HG02623 (cell line): ENCODE measurements at regions not wholly inside any gene's neighbourhood (a gene's known extent, or its start where the extent isn't known, plus 50 kb on each side); places are given as distances from the start of the nearest gene placed in this dataset.

Source experiments
- ATAC-seq: cut with Tn5 transposase; IDR thresholded peaks from one replicate; pipeline ENCODE4 v1.9.1; 2021; ENCODE audit warnings: moderate library complexity; ENCODE audit not compliant: unreplicated experiment

- no peak for ATAC-seq
These were observed 75.9 kb upstream of the GALNT2 start for GRCh38 chr1:229991104-229991513.

GRCh38 chr1:229991724-229992333 is 75.2 kb upstream of the GALNT2 start:
- ATAC-seq = no peak

GRCh38 chr1:229993060-229993459 is 74.0 kb upstream of the GALNT2 start:
- no peak for ATAC-seq

- no peak for ATAC-seq
These were observed 73.1 kb upstream of the GALNT2 start for GRCh38 chr1:229993894-229994293.

- no peak for ATAC-seq
These were observed 67.9 kb upstream of the GALNT2 start for GRCh38 chr1:229999004-229999670.

GRCh38 chr1:230000493-230001184 is 66.4 kb upstream of the GALNT2 start:
- ATAC-seq = no peak

GRCh38 chr1:230002164-230002803 is 64.8 kb upstream of the GALNT2 start:
- no peak for ATAC-seq

- ATAC-seq = no peak
These were observed 63.6 kb upstream of the GALNT2 start for GRCh38 chr1:230003409-230003808.

- ATAC-seq = no peak
These were observed 62.0 kb upstream of the GALNT2 start for GRCh38 chr1:230005040-230005439.

- no peak for ATAC-seq
These were observed 58.3 kb upstream of the GALNT2 start for GRCh38 chr1:230008721-230009120.

GRCh38 chr1:230009611-230010313 is 57.3 kb upstream of the GALNT2 start:
- no peak for ATAC-seq

- no peak for ATAC-seq
These were observed 56.3 kb upstream of the GALNT2 start for GRCh38 chr1:230010603-230011332.

GRCh38 chr1:230011333-230012092 is 55.5 kb upstream of the GALNT2 start:
- ATAC-seq = no peak

- ATAC-seq = no peak
These were observed 55.0 kb upstream of the GALNT2 start for GRCh38 chr1:230012093-230012393.

GRCh38 chr1:230012741-230013140 is 54.3 kb upstream of the GALNT2 start:
- ATAC-seq = no peak

- no peak for ATAC-seq
These were observed 50.9 kb upstream of the GALNT2 start for GRCh38 chr1:230016159-230016558.
